ENCODE measurements at regions not wholly inside any gene's neighbourhood (a gene's known extent, or its start where the extent isn't known, plus 50 kb on each side); places are given as distances from the start of the nearest gene placed in this dataset.

GRCh38 chr13:67283637-67284036 lies 53.5 kb upstream of the PCDH9 start:
- DNase-seq (ENCODE audit: extremely low spot score) = no peak
- ChIA-PET CTCF (no interaction called here), POLR2A (no interaction called here)

GRCh38 chr13:67281466-67281865 lies 51.3 kb upstream of the PCDH9 start:
- TF ChIP-seq CTCF (IDR thresholded peaks at IDR 0.05; ENCODE audit: control extremely low read depth, extremely low read depth, low read depth, missing control alignments) = no peak
- ChIA-PET POLR2A (no interaction called here), CTCF (no interaction called here)
- no peak for DNase-seq (ENCODE audit: extremely low spot score)

More at GRCh38 chr13:67283637-67284036, 53.5 kb upstream of the PCDH9 start:
- TF ChIP-seq CTCF (IDR thresholded peaks at IDR 0.05; ENCODE audit: control extremely low read depth, extremely low read depth, low read depth, missing control alignments) = no peak

All from GM10248 (cell line).